ENCODE measurements at regions not wholly inside any gene's neighbourhood (a gene's known extent, or its start where the extent isn't known, plus 50 kb on each side); places are given as distances from the start of the nearest gene placed in this dataset.

- TF ChIP-seq POLR2A (IDR thresholded peaks at IDR 0.05; ENCODE audit: low read length) (no peak), GATA1 (IDR thresholded peaks at IDR 0.05; ENCODE audit: low read depth, low read length) (no peak)
Measured at GRCh38 chr4:138863160-138863559, 152.4 kb upstream of the NOCT start.
